ENCODE measurements at regions not wholly inside any gene's neighbourhood (a gene's known extent, or its start where the extent isn't known, plus 50 kb on each side); places are given as distances from the start of the nearest gene placed in this dataset.

DNA sequence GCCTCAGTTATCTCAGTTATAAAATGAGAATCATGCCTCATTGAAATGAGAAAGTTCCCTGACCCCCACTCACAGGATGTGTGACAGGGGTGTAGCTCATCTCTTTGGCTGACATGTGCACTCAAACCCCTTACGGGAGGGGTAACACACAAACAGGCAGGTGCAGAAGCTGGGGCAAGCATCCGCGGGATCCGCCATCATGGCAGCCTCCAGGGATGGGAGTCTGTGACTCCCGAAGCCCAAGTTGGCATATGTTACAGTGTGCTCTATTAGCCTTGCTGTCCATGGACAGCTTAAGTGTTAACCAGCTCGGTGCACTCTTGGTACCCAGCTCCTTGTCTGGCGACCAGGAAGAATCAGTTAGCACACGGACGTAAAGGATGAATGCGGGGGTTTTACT, 822.7 kb upstream of the SEMA6D start:
- 95% methylated on average over 7 to 10 of the region's 10 CpGs for WGBS, 2 donors
- intact Hi-C loops (cut with DNase I; ENCODE audit: low total_unique reads) = no loop called here
- no peak for TF ChIP-seq POLR2A (IDR thresholded peaks at IDR 0.05)
- TF ChIP-seq, protein P1, sequence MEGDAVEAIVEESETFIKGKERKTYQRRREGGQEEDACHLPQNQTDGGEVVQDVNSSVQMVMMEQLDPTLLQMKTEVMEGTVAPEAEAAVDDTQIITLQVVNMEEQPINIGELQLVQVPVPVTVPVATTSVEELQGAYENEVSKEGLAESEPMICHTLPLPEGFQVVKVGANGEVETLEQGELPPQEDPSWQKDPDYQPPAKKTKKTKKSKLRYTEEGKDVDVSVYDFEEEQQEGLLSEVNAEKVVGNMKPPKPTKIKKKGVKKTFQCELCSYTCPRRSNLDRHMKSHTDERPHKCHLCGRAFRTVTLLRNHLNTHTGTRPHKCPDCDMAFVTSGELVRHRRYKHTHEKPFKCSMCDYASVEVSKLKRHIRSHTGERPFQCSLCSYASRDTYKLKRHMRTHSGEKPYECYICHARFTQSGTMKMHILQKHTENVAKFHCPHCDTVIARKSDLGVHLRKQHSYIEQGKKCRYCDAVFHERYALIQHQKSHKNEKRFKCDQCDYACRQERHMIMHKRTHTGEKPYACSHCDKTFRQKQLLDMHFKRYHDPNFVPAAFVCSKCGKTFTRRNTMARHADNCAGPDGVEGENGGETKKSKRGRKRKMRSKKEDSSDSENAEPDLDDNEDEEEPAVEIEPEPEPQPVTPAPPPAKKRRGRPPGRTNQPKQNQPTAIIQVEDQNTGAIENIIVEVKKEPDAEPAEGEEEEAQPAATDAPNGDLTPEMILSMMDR (IDR thresholded peaks at IDR 0.05) = no peak
- DNase-seq (ENCODE audit: low spot score in 2 of 2) = no peak
- no peak overlapping the region for H3K4me3 ChIP-seq (ENCODE audit: low read depth, poor library complexity, severe bottlenecking)

DNA sequence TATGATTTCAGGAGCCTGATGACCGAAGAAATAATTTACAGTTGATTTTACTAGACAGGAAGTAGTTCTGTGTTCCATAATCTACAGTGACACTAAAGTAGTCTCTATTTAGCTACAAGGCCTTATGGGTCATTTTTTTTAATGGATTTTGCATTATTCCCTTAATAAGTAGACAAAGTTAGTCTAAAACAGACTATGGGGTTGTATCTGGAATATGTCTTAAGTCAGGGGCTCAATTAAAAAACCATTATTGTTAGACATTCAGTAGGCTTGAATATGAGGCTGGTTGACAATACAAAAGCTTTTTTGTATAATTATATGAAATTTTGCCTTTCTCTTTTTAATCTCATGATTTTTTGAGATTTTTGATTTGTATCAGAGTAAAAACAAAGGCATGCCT, 820.0 kb upstream of the SEMA6D start:
- H3K4me3 ChIP-seq (ENCODE audit: low read depth, poor library complexity, severe bottlenecking) = no peak overlapping the region
- no peak for DNase-seq (ENCODE audit: low spot score in 2 of 2)
- 76 to 84% methylated on average over 1 of the region's 1 CpG for WGBS, 2 donors
- intact Hi-C loops (cut with DNase I; ENCODE audit: low total_unique reads) = no loop called here
- TF ChIP-seq, protein P1 (IDR thresholded peaks at IDR 0.05) = no peak
- no peak for TF ChIP-seq POLR2A (IDR thresholded peaks at IDR 0.05)

DNA sequence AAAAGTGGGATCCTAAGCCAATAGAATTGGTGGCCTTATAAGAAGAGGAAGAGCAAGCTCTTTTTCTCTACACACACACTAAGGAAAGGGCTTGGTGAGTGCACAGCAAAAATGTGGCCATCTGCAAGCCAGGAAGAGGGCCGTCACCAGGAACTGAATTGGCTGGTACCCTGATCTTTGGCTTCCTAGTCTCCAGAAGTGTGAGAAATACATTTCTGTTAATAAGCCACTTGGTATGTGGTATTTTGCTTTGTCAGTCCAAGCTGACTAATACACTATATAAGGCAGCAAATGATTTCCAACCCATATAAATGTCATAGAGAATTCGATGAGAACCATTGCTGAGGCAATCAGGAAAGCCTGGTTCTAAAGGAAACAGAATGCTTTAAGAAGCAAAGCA, 816.3 kb upstream of the SEMA6D start:
- 72 to 77% methylated on average over 2 of the region's 2 CpGs for WGBS, 2 donors
- H3K4me3 ChIP-seq (ENCODE audit: low read depth, poor library complexity, severe bottlenecking) = no peak overlapping the region
- intact Hi-C loops (cut with DNase I; ENCODE audit: low total_unique reads) = no loop called here
- DNase-seq (ENCODE audit: low spot score in 2 of 2) = no peak
- no peak for TF ChIP-seq POLR2A (IDR thresholded peaks at IDR 0.05)
- TF ChIP-seq, protein P1 (IDR thresholded peaks at IDR 0.05) = no peak

DNA sequence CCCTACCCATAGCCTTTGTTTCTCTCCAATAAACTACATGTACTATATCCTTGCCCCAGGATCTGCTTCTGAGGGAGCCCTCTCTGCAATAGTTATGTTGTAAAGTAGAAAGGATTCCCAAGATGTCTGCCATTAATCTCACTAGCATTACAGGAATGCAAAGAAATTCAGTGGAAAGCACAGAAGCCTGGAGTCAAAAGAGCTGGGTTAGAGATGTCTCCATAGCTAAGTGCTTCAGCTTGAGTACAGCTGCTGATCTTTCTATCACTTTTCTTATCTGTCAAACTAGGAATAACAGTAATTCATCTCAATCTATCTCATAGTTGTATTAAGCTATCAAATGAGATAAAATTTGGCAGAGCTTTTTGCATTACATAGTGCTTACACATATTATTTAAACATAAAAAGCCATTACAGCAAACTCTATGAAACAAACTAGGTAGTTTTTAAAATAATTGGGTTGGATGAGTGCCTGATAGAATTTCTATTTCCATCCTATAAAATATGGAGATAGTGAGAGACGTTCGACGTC, 799.5 kb upstream of the SEMA6D start:
- DNase-seq (ENCODE audit: low spot score in 2 of 2) = no peak
- no peak for TF ChIP-seq POLR2A (IDR thresholded peaks at IDR 0.05)
- TF ChIP-seq, protein P1 (IDR thresholded peaks at IDR 0.05) = no peak

DNA sequence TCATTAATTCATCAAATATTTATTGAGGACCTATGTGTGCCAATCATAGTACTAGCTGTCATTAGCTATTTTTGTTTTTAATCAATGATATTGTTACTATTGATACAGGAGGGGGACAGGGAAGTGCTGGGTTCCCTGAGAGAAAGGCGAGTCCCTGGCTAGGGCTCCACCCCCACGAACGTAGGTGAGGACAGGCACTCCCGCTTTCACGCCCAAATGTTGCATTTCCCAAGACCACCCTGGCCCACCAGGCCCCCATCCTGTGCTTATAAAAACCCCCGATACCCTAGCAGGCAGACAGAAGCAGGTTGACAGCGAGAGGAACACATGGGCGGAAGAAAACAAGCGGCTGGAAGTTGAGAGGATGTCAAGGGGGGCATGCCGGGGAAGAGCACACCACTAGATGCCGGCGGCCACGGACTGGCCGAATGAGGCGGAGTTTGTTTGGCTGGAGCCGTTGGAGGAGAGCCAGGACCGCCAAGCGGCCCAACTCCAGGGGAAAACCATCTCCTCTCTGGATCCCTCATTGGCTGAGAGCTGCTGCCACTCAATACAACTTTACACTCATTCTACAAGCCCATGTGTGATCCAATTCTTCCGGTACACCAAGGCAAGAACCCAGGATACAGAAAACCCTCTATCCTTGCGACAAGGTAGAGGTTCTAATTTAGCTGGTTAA, 798.7 kb upstream of the SEMA6D start:
- intact Hi-C loops (cut with DNase I; ENCODE audit: low total_unique reads) = no loop called here
- no peak for DNase-seq (ENCODE audit: low spot score in 2 of 2)
- WGBS, 2 donors = 85 to 88% methylated on average over 20 of the region's 20 CpGs
- TF ChIP-seq POLR2A (IDR thresholded peaks at IDR 0.05) = no peak
- TF ChIP-seq, protein P1 (IDR thresholded peaks at IDR 0.05) = no peak
- H3K4me3 ChIP-seq (ENCODE audit: low read depth, poor library complexity, severe bottlenecking) = no peak overlapping the region

More for the DNA sequence above, 799.5 kb upstream of the SEMA6D start:
- intact Hi-C loops (cut with DNase I; ENCODE audit: low total_unique reads) = no loop called here
- no peak overlapping the region for H3K4me3 ChIP-seq (ENCODE audit: low read depth, poor library complexity, severe bottlenecking)
- WGBS, 2 donors = 74 to 81% methylated on average over 3 of the region's 3 CpGs

DNA sequence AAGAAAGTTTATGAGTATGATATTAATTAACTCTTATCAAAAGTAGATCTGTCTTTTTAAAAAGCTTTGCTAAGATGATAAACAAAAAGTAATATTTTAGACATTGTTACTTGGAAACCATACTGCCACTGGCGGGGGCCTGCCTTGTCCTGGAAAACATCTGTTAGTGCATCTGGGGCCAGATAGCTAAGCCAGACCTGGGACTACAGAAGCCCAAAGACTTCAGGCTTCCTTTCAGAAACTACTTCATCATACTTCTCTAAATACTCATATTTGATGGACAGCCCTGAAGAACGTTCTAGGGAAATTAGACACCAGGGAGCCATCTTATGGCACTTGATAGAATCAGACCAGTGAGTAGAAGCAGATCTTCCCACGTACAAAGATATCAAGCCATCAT, 795.4 kb upstream of the SEMA6D start:
- intact Hi-C loops (cut with DNase I; ENCODE audit: low total_unique reads) = no loop called here
- TF ChIP-seq POLR2A (IDR thresholded peaks at IDR 0.05) = no peak
- TF ChIP-seq, protein P1 (IDR thresholded peaks at IDR 0.05) = no peak
- no peak overlapping the region for H3K4me3 ChIP-seq (ENCODE audit: low read depth, poor library complexity, severe bottlenecking)
- no peak for DNase-seq (ENCODE audit: low spot score in 2 of 2)
- WGBS, 2 donors = 48 to 50% methylated on average over 3 of the region's 3 CpGs

All from lower leg skin (tissue), 4 donors.